Activated T-cell treated with anti-CD3 and anti-CD28 coated beads for 4 hours (primary cell): ENCODE measurements at regions not wholly inside any gene's neighbourhood (a gene's known extent, or its start where the extent isn't known, plus 50 kb on each side); places are given as distances from the start of the nearest gene placed in this dataset.
"Not testable (repeated sequence)": the region's sequence is repeated elsewhere in the genome, so short reads cannot be mapped to it uniquely, and the experiment has no call there.

ENCODE experiments used
- DNase-seq: peaks from one replicate; pipeline ENCODE4 v3.0.0-alpha.2; 2020

GRCh38 chr1:219430419-219430818, 182.5 kb downstream of the ZC3H11B start:
- DNase-seq = no peak

DNA sequence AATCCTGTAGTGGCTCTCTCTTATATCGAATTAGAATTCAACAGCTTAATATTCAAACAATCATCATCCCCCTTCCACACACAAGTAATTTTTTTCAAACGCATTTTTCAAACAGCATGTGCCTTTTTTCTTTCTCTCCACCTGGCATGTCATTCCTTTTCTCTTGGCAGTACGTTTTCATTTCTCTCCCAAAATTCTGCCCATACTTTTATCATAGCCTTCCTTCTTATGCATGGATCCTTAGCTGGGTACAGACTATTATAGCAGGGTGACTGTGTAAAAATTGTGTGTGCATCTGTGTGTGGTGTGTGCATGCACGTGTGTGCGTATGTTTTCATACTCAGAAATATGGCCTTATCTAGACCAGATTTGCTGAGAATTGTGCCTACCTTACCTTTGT, 184.3 kb downstream of the ZC3H11B start:
- no peak for DNase-seq

GRCh38 chr1:219427989-219428388, 184.9 kb downstream of the ZC3H11B start:
- DNase-seq = no peak

- no peak for DNase-seq
Measured at GRCh38 chr1:219427403-219427802, 185.5 kb downstream of the ZC3H11B start.

DNA sequence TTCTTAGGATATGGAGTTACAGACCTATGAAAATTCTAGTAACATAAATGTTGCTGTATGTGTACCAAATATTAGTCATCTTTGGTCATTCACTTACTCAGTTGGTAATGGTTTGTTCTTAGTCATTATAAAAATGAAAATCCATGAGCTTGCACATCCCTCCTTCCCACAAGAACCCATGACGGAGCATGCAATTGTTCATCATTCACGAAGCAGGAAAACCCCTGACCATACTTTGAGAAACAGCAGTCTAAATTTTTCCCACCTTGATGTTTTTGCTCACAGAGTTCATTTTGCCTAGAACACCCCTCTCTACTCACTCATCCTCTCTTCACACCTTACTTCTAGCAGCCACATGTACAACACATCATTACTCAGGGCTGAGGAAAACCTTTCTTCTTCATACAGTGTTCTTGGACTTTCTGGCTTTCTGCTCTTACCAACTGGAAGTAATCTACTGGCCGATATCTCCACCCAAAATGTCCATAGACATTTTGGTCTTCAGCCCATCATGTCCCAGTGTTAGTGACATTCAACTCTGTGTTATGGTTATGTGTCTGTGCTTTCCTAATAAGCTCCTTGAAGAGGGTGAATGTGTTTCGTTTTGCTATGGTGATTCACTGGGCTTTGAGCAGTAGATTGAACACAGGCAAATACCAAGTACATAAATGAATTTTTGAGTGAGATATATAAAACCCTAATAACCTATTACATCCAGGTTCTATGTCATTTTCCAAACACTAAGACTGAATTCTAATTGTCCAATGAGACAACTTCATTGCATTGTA, 189.9 kb downstream of the ZC3H11B start:
- no peak for DNase-seq

DNA sequence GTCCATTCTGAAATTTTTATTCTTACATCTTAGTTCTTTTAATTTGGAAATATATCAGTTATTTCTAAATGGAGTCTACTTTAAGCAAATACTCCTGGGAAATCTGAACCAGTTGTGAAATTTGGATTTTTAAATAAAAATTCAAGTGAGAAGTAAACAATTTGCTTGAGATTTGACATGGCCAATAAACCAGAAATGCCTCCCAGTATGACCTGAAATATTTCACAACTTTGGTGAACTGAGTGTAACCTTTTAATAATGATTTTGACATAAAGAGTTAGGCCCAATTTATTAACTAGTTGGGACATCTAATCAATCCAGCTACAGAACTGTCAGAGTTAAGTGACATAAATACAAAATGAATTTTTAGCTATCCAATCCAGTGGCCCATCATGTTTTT, 192.0 kb downstream of the ZC3H11B start:
- no peak for DNase-seq

DNA sequence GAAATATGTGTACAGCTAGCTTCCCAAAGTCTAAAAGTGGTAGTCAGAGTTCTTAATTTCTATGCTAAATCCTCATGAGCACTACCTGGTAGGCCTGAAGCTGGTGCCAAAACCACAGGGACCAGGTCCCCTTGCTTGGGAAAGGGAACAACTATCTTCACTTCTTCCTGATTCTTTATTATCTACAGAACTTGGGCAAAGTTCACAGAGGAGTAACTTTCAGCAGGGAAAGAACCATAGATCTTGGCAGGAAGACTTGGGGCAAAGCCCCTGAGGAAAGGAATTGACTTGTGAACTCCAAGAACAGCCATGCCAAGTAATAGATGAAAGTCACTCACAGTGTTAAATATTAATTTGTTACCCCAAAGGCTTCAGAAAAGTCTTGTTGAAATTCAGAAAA, 193.0 kb downstream of the ZC3H11B start:
- DNase-seq = no peak

DNA sequence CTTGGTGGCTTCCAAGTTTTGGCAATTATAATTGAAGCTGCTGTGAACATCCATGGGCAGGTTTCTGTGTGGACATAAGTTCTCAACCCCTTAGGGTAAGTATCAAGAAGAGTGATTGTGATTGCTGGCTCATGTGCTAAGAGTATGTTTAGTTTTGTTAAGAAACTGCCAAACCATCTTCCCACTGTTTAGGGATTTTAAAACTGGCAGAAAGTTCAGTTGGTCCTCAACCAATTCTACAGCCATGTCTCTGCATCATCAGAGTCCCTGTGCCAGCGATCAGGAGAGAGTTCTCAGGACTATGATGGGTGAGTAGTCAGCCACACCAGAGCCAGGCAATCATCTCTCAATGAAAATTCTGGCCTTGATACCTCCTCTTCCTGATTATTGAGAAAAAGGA, 193.8 kb downstream of the ZC3H11B start:
- no peak for DNase-seq

- no peak for DNase-seq
Measured at GRCh38 chr1:219417610-219418009, 195.3 kb downstream of the ZC3H11B start.

DNA sequence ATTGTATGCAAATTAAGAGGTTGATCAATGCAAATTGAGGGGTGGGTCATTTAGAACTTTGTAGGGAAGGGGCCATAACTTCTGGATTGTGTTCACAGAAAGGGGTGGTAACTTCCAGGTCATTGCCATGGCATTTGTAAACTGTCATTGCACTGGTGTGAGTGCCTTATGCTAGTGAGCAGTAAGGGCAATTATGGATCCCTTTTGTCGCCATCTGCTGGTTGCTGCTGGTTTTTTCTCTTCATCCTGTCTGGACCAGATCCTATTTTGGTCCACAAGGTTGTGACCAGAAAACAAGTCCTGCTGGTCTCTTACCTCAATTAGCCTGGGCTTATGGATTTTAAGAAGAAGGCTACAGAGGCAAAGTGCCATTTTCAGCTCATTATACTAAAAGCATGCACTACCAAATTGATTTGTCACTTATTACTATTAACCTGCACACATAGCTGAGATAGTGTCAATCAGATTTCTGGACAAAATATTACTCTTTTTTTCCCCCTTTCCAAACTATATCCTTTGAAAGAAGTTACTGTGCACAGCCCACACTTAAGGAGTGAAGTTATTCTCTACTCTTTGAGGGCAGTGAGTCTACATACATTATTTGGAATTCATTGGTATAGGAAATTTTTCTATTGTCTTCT, 196.2 kb downstream of the ZC3H11B start:
- peak; percentile 33 for DNase-seq

GRCh38 chr1:219415915-219416314, 197.0 kb downstream of the ZC3H11B start:
- no peak for DNase-seq

DNA sequence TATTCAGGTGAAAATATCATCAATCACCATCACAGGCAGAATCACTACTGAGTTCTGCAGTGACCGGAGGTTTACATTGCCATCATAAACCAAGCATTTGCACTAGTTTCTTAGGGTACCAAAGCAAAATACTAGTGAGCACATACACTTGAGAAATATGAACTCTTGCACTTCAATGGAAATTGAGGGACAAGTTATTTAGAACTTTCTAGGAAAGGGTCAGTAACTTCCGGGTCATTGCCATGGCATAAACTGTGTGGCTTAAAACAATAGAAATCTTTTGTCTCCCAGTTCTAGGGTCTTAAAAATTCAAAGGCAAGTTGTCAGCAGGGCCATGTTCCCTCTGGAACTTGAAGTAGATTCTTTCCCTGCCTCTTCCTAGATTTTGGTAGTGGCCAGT, 197.5 kb downstream of the ZC3H11B start:
- no peak for DNase-seq

- DNase-seq = no peak
Measured at GRCh38 chr1:219414250-219414649, 198.7 kb downstream of the ZC3H11B start.

- no peak for DNase-seq
Measured at GRCh38 chr1:219413536-219413935, 199.4 kb downstream of the ZC3H11B start.

- no peak for DNase-seq
Measured at GRCh38 chr1:219412772-219413171, 200.1 kb downstream of the ZC3H11B start.

DNA sequence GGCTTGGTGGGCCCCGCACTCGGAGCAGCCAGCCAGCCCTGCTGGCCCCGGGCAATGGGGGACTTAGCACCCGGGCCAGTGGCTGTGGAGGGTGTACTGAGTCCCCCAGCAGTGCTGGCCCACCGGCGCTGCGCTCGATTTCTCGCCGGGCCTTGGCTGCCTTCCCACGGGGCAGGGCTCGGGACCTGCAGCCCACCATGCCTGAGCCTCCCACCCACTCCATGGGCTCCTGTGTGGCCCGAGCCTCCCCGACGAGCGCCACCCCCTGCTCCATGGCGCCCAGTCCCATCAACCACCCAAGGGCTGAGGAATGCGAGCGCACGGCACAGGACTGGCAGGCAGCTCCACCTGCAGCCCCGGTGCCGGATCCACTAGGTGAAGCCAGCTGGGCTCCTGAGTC, 202.2 kb downstream of the ZC3H11B start:
- DNase-seq = not testable (repeated sequence)

GRCh38 chr1:219405531-219406331, 207.2 kb downstream of the ZC3H11B start:
- no peak for DNase-seq

DNA sequence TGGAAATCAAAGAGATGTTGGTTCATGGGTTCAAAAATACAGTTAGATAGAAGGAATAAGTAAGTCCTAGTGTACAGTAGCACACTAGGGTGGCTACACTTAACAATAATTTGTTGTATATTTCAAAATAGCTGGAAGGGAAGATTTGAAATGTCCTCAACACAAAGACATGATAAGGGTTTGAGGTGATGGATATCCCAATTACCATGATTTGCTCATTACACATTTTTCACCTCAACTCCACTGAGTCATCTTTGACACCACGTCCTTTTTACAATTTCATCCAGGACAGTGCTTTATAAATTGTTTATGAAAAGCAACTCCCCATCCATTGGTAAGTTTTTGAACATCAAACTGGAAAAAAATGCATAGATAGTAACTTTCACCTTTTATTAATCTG, 208.3 kb downstream of the ZC3H11B start:
- DNase-seq = no peak

GRCh38 chr1:219402925-219403324, 210.0 kb downstream of the ZC3H11B start:
- DNase-seq = no peak

- DNase-seq = no peak
Measured at GRCh38 chr1:219401724-219402625, 210.9 kb downstream of the ZC3H11B start.

GRCh38 chr1:219399446-219399845, 213.5 kb downstream of the ZC3H11B start:
- DNase-seq = no peak

DNA sequence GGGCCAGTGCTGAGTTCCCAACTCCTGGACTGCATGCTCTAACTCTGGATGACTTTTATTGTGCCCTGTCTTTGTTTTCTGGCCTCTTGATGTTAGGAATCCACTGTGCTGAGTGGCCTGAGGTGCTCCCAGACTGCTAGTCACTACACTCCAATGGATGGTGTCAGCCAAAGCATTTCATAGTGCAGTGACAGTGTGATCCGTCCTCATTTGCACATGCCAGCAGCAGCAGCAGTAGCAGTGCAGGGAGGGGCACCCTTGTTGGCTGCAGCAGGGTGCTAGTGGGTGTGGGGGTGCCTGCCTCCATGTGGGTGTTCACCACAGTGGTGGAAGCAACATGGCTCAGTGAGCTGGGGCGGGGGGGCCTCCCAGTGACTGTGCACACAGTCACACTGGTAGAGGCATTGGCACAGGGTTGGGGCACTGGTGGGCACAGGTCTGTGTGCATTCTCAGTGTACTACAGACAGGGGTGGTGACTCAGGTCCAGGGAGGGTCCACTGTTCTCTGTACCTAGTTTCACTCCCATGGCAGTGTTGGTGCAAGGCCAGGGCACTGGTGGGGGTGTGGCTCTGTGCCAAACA, 214.0 kb downstream of the ZC3H11B start:
- DNase-seq = no peak
